Left forelimb (tissue), 1 donor: ENCODE measurements at regions not wholly inside any gene's neighbourhood (a gene's known extent, or its start where the extent isn't known, plus 50 kb on each side); places are given as distances from the start of the nearest gene placed in this dataset.
"Not testable (repeated sequence)": the region's sequence is repeated elsewhere in the genome, so short reads cannot be mapped to it uniquely, and the experiment has no call there.

Source experiments
- DNase-seq: peaks from one replicate; pipeline ENCODE4 v3.0.0-alpha.2; 2018; ENCODE audit warnings: low spot score

GRCh38 chr16:72729552-72729951, 318.4 kb downstream of the ZFHX3 start:
- DNase-seq: not testable (repeated sequence)

- no peak for DNase-seq
Observed at GRCh38 chr16:72728516-72728915, 319.4 kb downstream of the ZFHX3 start.

- DNase-seq: no peak
Observed at GRCh38 chr16:72727565-72727964, 320.4 kb downstream of the ZFHX3 start.

DNA sequence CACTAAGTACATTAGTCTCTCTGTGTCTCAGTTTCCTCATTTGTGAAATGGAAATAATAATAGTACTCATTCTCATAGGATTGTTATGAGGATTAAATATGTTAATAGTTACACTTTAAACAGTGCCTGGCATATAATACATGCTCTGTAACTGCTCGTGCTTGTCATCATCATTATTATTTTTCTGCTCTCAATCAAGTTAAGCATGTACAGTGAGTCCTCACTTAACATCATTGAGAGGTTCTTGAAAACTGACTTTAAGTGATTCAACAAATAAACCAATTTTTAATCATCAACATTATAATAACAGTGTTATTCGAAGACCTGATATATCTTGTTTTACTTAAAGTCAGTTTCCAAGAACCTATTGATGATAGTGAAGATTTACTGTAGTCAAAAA, 322.3 kb downstream of the ZFHX3 start:
- DNase-seq: no peak

GRCh38 chr16:72723781-72724180, 324.1 kb downstream of the ZFHX3 start:
- no peak for DNase-seq

GRCh38 chr16:72722552-72722951, 325.4 kb downstream of the ZFHX3 start:
- no peak for DNase-seq

- DNase-seq: no peak
Observed at GRCh38 chr16:72721981-72722380, 325.9 kb downstream of the ZFHX3 start.

DNA sequence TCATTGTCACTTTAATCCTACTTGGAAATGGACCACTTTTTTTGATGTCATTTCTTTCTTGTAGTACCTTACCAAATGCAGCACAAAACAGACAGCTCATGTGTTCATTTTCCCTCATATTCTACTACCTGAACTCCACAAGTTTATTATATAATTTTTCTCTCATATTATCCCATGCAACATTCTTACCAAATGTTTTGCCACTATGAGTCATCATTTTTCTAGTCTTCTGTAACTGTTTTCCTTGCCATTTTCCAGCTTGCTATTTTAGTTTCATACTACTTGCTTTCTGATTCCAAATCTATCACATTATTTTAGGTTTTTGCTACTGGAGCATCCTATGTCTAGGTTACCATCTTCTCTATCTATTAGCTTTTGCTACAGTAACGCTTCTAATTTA, 332.7 kb downstream of the ZFHX3 start:
- DNase-seq: no peak

DNA sequence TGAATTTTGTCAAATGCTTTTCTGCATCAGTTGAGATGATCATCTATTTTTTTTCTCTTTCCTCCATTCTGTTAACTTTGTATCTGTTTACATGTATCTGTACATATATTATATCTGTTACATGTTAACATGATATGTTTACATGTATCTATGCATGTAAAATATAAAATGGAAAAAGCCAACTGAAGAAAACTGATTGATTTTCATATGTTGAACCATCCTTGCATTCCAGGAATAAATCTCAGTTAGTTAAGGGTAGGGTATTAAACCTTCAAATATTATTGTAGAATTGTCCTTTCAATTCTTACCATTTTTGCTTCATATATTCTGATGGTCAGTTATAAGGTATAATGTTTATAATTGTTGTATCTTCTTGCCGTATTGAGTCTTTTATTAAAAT, 336.1 kb downstream of the ZFHX3 start:
- DNase-seq: no peak

GRCh38 chr16:72705801-72706200, 342.1 kb downstream of the ZFHX3 start:
- no peak for DNase-seq

GRCh38 chr16:72704746-72705372, 343.1 kb downstream of the ZFHX3 start:
- no peak for DNase-seq

DNA sequence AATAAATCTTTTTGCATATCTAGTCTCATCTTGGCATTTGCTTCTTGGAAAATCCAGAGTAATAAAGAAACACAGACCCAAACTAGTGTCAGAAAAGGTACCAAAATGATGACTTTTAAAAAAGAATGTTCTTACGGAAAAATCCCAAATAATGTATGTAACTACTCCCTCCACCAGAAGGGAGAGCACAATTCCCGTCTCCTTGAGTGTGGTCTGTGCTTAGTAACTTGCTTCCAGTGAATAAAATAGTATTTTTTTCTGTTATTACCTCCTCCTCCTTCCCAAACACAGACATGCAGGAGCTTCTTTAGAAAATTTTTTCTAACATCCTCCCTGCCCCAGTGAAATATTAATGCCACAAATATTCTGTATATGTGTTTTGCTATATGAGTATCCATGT, 358.1 kb downstream of the ZFHX3 start:
- DNase-seq: no peak

- no peak for DNase-seq
Observed at GRCh38 chr16:72680732-72681131, 367.2 kb downstream of the ZFHX3 start.

GRCh38 chr16:72679856-72680255, 368.1 kb downstream of the ZFHX3 start:
- no peak for DNase-seq

- no peak for DNase-seq
Observed at GRCh38 chr16:72677662-72678447, 370.1 kb downstream of the ZFHX3 start.

GRCh38 chr16:72673118-72673517, 374.8 kb downstream of the ZFHX3 start:
- DNase-seq: no peak

DNA sequence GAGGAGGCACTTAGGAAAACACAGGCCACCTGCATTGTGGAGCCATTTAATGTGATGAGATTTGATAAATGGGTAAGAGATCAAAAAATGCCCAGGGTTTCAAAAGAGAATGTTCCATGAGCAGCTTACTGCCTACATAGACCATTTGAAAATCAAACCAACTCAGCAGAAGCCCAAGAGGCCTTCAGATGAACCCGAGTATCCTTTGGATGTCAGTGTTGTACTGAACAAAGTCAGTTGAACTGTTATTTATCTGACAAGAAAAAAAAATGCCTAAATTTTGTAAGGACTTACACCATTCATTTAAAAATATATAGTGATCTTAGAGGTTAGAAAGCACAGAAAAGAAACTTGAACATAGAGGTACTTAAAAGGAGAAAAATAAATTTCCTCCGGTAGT, 381.7 kb downstream of the ZFHX3 start:
- no peak for DNase-seq

GRCh38 chr16:72665701-72666100, 382.2 kb downstream of the ZFHX3 start:
- DNase-seq: no peak

- DNase-seq: peak; percentile 96
Observed at GRCh38 chr16:72664509-72665408, 383.2 kb downstream of the ZFHX3 start.

DNA sequence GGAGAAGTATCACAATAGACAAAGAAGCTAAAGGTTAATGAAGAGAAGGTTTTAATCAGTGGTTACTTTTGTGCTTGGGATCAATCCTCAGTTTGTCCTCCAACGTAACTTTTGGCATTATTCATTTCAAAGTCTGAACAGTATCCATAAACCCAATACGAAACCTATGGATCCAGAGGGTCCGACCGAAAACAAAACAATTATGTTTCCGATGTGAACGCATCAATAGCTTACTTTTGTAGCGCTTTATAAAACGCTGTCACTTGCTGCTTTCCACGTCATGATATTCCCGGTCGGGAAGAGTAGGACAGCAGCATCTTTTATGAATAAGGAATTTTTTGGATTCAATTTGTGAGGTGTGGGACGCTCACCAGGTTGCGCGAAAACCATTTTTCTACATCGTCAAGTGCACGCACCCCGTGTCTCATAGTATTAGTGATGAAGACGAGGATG, 383.8 kb downstream of the ZFHX3 start:
- no peak for DNase-seq

DNA sequence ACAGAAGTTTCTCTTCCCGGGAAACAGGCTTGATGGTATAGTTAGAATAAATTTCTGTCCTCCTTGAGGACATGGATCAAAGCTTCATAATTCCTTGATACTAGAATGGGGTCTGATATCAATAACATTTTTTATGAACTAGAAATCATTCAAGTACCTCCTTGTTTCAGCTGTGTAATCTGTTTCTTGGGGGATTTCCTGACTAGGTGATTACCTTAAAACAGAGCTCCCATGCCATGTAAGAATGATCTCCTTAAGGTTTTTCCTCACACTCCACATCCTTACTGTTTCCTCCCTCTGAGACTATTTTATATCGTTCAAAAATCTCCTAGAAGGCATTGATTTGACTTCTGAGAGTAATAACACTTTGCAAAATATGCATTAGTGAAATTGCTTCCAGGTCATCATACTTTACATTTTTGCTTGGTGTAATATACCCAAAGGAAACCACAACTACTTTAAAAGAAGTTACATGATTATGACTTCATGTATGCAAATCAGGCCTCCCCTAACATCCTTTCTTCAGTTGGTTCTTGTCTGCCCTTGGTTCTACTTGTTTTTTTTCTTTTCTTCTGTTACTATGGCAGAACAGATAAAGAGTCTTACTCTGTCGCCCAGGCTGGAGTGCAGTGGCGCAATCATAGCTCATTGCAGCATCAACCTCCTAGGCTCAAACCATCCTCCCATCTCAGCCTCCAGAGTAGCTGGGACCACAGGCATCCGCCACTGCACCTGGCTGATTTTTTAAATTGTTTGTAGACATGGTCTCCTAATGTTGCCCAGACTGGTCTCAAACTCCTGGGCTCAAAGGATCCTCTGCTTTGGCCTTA, 388.8 kb downstream of the ZFHX3 start:
- DNase-seq: no peak

DNA sequence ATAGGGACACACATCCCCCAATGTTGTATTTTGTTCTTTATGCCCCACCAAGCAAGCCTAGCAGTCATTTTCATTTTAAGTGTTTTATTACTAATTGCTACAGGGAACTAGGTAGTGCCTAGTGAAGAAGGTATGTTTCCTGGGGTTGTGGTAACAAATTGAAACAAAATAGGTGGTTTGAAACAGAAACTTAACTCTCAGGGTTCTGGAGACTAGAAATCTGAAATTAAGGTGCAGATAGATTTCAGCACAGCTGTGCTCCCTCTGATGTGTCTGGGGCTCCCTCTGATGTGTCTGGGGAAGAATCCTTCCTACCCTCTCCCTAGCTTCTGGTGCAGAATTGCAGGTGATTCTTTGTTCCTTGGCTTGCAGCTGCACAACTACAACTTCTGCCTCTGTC, 390.1 kb downstream of the ZFHX3 start:
- DNase-seq: no peak
